HCT116 (cell line): ENCODE measurements at regions not wholly inside any gene's neighbourhood (a gene's known extent, or its start where the extent isn't known, plus 50 kb on each side); places are given as distances from the start of the nearest gene placed in this dataset.

Experiments used
- ATAC-seq: fragments of 200-7000 bp; cut with Tn5 transposase; 2 replicates; pipeline ENCODE4 v1.9.1; 2020; ENCODE audit warnings: mild to moderate bottlenecking, moderate library complexity
- BruUV-seq: library from RNA; stranded (reverse); fragments of 400-500 nt; replicated peaks from 2 replicates; lab custom pipeline; 2021; lab: Mats Ljungman, UMichigan
- CTCF ChIA-PET: fragments of 300-600 bp; sonication (Branson Sonifier 250); formaldehyde crosslinking; loops from one replicate; lab custom pipeline; 2021; ENCODE audit warnings: antibody characterized with exemption; lab: Charles Lee
- POLR2A ChIA-PET: fragments of 300-600, 350-600 bp; sonication (Branson Sonifier 250); formaldehyde crosslinking; loops from one replicate; lab custom pipeline; 2021; ENCODE audit warnings: antibody characterized with exemption; lab: Charles Lee
- RAD21 ChIA-PET, 2 experiments: fragments of 300-600 bp; sonication (Branson Sonifier 250); formaldehyde crosslinking; loops; one replicate each; lab custom pipeline; 2023; ENCODE audit warnings: low total read pairs in 2 of 2; ENCODE audit not compliant: uncharacterized antibody in 2 of 2, unreplicated experiment in 2 of 2, low non-redundant PET in 1 of 2; lab: Charles Lee
- DNase-seq: peaks from one replicate; pipeline ENCODE4 v3.0.0-alpha.2; 2010; ENCODE audit warnings: low read depth, low spot score
- H2AFZ ChIP-seq: fragments of 200-600 bp; shearing (Covaris generic), sonication (generic); 2 replicates; pipeline ENCODE4 v1.6.1; 2017; ENCODE audit warnings: low read depth, mixed run types, mixed read lengths, antibody characterized with exemption, low read length; ENCODE audit not compliant: poor library complexity, severe bottlenecking
- H3K27ac ChIP-seq: 2 replicates; pipeline ENCODE4 v1.5.1; 2012; ENCODE audit warnings: low read depth, low read length
- H3K27me3 ChIP-seq: fragments of 200-600 bp; sonication (generic); 2 replicates; pipeline ENCODE4 v1.6.1; 2016; ENCODE audit warnings: mixed run types, low read length, mixed read lengths; ENCODE audit not compliant: insufficient read depth
- H3K36me3 ChIP-seq, 2 experiments: fragments of 200-500 bp in 1 of 2; fragments of 200-600 bp in 1 of 2; sonication (Bioruptor generic) in 1 of 2; sonication (generic) in 1 of 2; 2 replicates each; pipeline versions ENCODE4 v1.5.1 to v1.6.1; 2014 to 2016; ENCODE audit warnings: low read length in 2 of 2, inconsistent platforms in 1 of 2, mixed read lengths in 1 of 2, mixed run types in 1 of 2; ENCODE audit not compliant: insufficient read depth in 2 of 2, control insufficient read depth in 1 of 2
- H3K4me1 ChIP-seq, 2 experiments: fragments of 200-600 bp in 1 of 2; sonication (generic) in 1 of 2; 2 replicates each; pipeline versions ENCODE4 v1.5.1 to v1.6.1; 2012 to 2017; ENCODE audit warnings: low read length in 2 of 2, inconsistent platforms in 1 of 2, mild to moderate bottlenecking in 1 of 2, mixed read lengths in 1 of 2, mixed run types in 1 of 2, moderate library complexity in 1 of 2; ENCODE audit not compliant: insufficient read depth in 2 of 2, control insufficient read depth in 1 of 2
- H3K4me2 ChIP-seq: fragments of 200-600 bp; sonication (generic); 2 replicates; pipeline ENCODE4 v1.6.1; 2017; ENCODE audit warnings: mixed run types, low read length, mixed read lengths
- H3K4me3 ChIP-seq, 2 experiments: fragments of 200-600 bp in 1 of 2; sonication (generic) in 1 of 2; replicated peaks in 1 of 2; 2 replicates each; pipeline ENCODE4 v1.5.1; 2011 to 2016; ENCODE audit warnings: low read length in 2 of 2, control low read depth in 1 of 2, low read depth in 1 of 2, mild to moderate bottlenecking in 1 of 2, mixed read lengths in 1 of 2, mixed run types in 1 of 2
- H3K79me2 ChIP-seq: fragments of 200-600 bp; sonication (generic); 2 replicates; pipeline ENCODE4 v1.6.1; 2017; ENCODE audit warnings: mild to moderate bottlenecking, mixed run types, low read length, moderate library complexity, mixed read lengths; ENCODE audit not compliant: insufficient read depth
- H3K9ac ChIP-seq: fragments of 200-600 bp; sonication (generic); 2 replicates; pipeline ENCODE4 v1.6.1; 2016; ENCODE audit warnings: low read length, mixed read lengths
- H3K9me2 ChIP-seq: fragments of 200-600 bp; sonication (generic), shearing (Covaris generic); 2 replicates; pipeline ENCODE4 v1.6.1; 2017; ENCODE audit warnings: mixed run types, mild to moderate bottlenecking, moderate library complexity; ENCODE audit not compliant: insufficient read depth
- H3K9me3 ChIP-seq, 2 experiments: fragments of 200-500 bp in 1 of 2; fragments of 200-600 bp in 1 of 2; sonication (Bioruptor generic) in 1 of 2; sonication (generic) in 1 of 2; 2 replicates each; pipeline ENCODE4 v1.6.1; 2014 to 2017; ENCODE audit warnings: low read length in 2 of 2, mixed read lengths in 2 of 2, inconsistent platforms in 1 of 2, low read depth in 1 of 2, mild to moderate bottlenecking in 1 of 2, mixed run types in 1 of 2, moderate library complexity in 1 of 2; ENCODE audit not compliant: control insufficient read depth in 1 of 2, insufficient read depth in 1 of 2
- H4K20me1 ChIP-seq: fragments of 200-600 bp; sonication (generic), shearing (Covaris generic); 2 replicates; pipeline ENCODE4 v1.6.1; 2017; ENCODE audit warnings: mixed run types, mild to moderate bottlenecking, moderate library complexity; ENCODE audit not compliant: insufficient read depth
- ATF3 ChIP-seq: IDR thresholded peaks from 2 replicates; pipeline ENCODE4 v1.6.1; 2012
- CBX3 ChIP-seq: IDR thresholded peaks from 2 replicates; pipeline ENCODE4 v1.6.1; 2012; ENCODE audit warnings: low read depth
- CEBPB ChIP-seq: IDR thresholded peaks from 2 replicates; pipeline ENCODE4 v1.6.1; 2012; ENCODE audit warnings: low read depth
- EGR1 ChIP-seq: IDR thresholded peaks from 2 replicates; pipeline ENCODE4 v1.6.1; 2012; ENCODE audit warnings: low read depth
- ELF1 ChIP-seq: IDR thresholded peaks from 2 replicates; pipeline ENCODE4 v1.6.1; 2012; ENCODE audit warnings: low read depth, borderline replicate concordance
- MAX ChIP-seq: IDR thresholded peaks from 2 replicates; pipeline ENCODE4 v1.6.1; 2012
- POLR2AphosphoS5 ChIP-seq: IDR thresholded peaks from 2 replicates; pipeline ENCODE4 v1.6.1; 2011; ENCODE audit warnings: mild to moderate bottlenecking, low read depth, low read length, moderate library complexity
- RAD21 ChIP-seq: IDR thresholded peaks from 2 replicates; pipeline ENCODE4 v1.6.1; 2012; ENCODE audit warnings: low read depth, mild to moderate bottlenecking
- REST ChIP-seq: IDR thresholded peaks from 2 replicates; pipeline ENCODE4 v1.6.1; 2012; ENCODE audit warnings: low read depth
- SRF ChIP-seq: IDR thresholded peaks from 2 replicates; pipeline ENCODE4 v1.6.1; 2012; ENCODE audit warnings: low read depth
- TCF7L2 ChIP-seq: IDR thresholded peaks from 2 replicates; pipeline ENCODE4 v1.7.0; 2011; ENCODE audit warnings: borderline replicate concordance, inconsistent platforms; ENCODE audit not compliant: insufficient read depth, insufficient read length; ENCODE audit errors: extremely low read depth
- ZNF274 ChIP-seq: fragments of 200-500 bp; sonication (Bioruptor generic); IDR thresholded peaks from 2 replicates; pipeline ENCODE4 v1.6.1; 2014; ENCODE audit warnings: mild to moderate bottlenecking, low read depth, low read length, inconsistent platforms
- intact Hi-C: fragments of 100-400 bp; cut with micrococcal nuclease; formaldehyde crosslinking; loops from 2 replicates; pipeline ENCODE4 v1.10.0; 2022

- TF ChIP-seq MAX, result no peak
- TF ChIP-seq TCF7L2, result no peak
- no peak for TF ChIP-seq POLR2AphosphoS5
- TF ChIP-seq ZNF274, result no peak
- TF ChIP-seq CEBPB, result no peak
- TF ChIP-seq, all 23 proteins: peak for 0
Measured at GRCh38 chr2:31725444-31725843, 144.7 kb upstream of the SRD5A2 start (continued).

- TF ChIP-seq CEBPB (no peak), RAD21 (no peak), ELF1 (no peak), SRF (no peak), ATF3 (no peak), CBX3 (no peak), TCF7L2 (no peak), REST (no peak), EGR1 (no peak), ZNF274 (no peak)
- Histone ChIP-seq H3K36me3 (no peaks in the 10 kb centered on the region), H4K20me1 (no peaks in the 10 kb centered on the region), H3K4me3 (no peak overlapping the region), H3K4me1 (no peaks in the 10 kb centered on the region), H3K27ac (no peak overlapping the region), H3K27me3 (no peaks in the 10 kb centered on the region), H3K79me2 (no peaks in the 10 kb centered on the region), H3K9ac (no peak overlapping the region), H3K4me2 (no peak overlapping the region), H3K9me3 (no peaks in the 10 kb centered on the region), H2AFZ (no peak overlapping the region), H3K9me2 (no peaks in the 10 kb centered on the region)
- ChIA-PET RAD21 (no interaction called here), CTCF (no interaction called here), POLR2A (no interaction called here)
- BruUV-seq, result no TSS peak
- intact Hi-C loops, result no loop called here
- no peak for DNase-seq
- no peak for ATAC-seq
Measured at GRCh38 chr2:31711737-31712136, 131.0 kb upstream of the SRD5A2 start.
